HG02943 (cell line): ENCODE measurements at regions not wholly inside any gene's neighbourhood (a gene's known extent, or its start where the extent isn't known, plus 50 kb on each side); places are given as distances from the start of the nearest gene placed in this dataset.
"Not testable (repeated sequence)": the region's sequence is repeated elsewhere in the genome, so short reads cannot be mapped to it uniquely, and the experiment has no call there.

Source experiments
- ATAC-seq: cut with Tn5 transposase; IDR thresholded peaks from one replicate; pipeline ENCODE4 v1.9.1; 2021; ENCODE audit warnings: mild to moderate bottlenecking, low read depth, moderate library complexity; ENCODE audit not compliant: unreplicated experiment

GRCh38 chr3:102896851-102897621 is 462.2 kb downstream of the ZPLD1 start:
- no peak for ATAC-seq

DNA sequence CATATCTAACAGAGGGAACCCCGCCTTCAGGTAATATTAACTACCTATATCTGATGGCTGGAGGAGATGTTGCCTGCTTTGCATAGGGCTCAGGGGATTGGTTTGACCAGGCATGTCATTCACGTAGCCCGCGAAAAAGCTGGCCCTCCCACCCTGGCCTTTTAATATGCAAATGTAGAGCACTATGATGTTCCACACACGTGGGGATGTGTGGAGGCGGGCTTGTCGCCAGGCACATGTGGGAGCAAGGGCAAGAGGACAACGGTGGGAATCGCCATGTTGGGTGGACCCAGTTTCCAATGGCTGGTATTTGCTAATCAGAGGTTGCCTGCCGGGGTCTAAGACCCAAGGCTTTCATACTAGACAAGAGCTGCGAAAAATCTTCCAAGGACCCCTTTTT is 469.8 kb downstream of the ZPLD1 start:
- ATAC-seq = no peak

GRCh38 chr3:102905811-102906210 is 471.0 kb downstream of the ZPLD1 start:
- no peak for ATAC-seq

DNA sequence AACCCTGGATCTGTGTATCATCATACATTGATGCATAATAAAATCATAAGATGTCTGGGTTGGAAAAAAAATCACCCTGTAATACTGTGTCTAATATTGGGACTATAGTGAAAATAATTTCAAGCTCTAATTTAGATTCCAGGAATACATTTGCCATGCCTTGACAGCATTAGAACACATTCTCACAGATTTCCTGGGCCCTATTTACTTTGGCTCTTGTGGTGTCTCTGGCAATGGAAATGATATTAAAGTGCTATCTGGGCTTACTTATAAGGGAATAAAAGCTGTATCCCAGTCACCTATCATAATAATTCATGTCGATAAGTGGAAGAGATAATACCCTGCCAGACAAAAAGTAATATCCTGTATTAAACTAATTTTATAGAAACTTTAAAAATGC is 472.0 kb downstream of the ZPLD1 start:
- no peak for ATAC-seq

DNA sequence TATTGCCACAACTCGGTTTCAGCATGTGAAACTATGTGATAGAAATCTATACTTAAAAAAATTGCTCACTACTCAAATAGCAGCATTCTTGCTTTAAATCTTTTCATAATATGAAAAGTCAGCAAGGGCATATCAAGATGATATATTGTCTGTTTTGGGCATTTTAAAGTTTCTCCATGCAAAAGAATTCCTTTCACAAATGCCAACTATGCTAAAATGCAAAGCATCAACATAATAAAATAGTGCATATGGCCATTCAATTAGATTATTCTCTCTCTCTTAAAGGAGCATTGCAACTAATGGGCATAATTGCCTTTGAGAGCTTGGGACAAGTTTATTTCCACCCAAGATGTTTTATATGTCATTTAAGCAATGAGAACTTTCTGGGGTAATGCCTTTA is 475.1 kb downstream of the ZPLD1 start:
- ATAC-seq = no peak

GRCh38 chr3:102916532-102916931 is 481.7 kb downstream of the ZPLD1 start:
- ATAC-seq = no peak

GRCh38 chr3:102926618-102927017 is 491.8 kb downstream of the ZPLD1 start:
- no peak for ATAC-seq

DNA sequence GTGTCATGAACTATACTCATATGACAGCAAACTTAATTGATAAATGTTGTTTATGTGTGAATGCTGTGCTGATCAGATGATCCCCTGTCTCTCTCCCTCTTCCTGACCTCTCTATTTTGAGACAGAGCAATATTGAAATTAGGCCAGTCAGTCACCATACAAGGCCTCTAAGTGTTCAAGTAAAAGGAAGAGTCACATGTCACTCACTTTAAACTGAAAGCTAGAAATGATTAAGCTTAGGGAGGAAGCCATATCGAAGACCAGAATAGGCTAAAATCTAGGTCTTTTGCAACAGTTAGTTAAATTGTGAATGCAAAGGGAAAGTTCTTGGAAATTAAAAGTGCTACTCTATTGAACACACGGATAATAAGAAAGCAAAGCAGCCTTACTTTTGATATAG is 498.6 kb downstream of the ZPLD1 start:
- no peak for ATAC-seq

GRCh38 chr3:102936511-102937045 is 501.8 kb downstream of the ZPLD1 start:
- no peak for ATAC-seq

DNA sequence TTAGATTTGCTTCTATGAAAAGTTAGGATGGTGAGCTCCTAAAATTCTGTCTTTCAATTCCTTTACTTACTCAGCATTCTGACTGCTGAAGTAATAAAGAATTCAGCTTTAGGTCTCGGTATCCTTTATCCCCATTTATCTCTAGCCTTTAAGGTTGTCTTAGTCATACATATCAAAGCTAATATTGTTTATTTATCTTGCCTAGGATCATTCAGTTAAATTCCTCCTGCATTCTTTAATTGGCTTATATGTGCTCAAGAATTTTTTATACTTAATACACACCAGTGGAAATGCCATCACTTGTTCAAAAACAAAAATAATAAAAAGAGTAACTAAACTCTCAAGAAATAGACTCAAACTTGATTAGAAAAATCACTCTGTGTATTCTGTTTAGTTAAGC is 507.0 kb downstream of the ZPLD1 start:
- ATAC-seq = no peak

- ATAC-seq = not testable (repeated sequence)
These were observed 511.6 kb downstream of the ZPLD1 start for GRCh38 chr3:102946445-102946844.

DNA sequence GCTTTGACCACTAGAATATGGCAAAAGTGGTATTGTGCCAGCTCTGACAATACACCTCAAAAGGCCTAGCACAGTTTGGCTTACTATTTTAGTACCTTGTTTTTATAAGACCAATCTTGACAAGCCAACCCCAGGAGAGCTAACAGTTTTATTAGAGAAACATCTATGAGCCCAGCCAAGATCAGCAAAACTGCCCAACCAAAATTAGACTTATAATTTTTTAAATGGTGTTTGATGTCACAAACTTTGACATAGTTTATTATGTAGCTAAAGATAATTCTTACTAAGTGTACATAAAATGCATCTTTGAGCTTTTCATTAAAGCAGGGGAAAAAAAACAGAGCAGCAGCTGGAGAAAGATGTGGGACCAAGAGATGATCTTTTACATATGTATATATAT is 537.5 kb downstream of the ZPLD1 start:
- ATAC-seq = no peak

GRCh38 chr3:102974333-102974732 is 539.5 kb downstream of the ZPLD1 start:
- ATAC-seq = no peak

DNA sequence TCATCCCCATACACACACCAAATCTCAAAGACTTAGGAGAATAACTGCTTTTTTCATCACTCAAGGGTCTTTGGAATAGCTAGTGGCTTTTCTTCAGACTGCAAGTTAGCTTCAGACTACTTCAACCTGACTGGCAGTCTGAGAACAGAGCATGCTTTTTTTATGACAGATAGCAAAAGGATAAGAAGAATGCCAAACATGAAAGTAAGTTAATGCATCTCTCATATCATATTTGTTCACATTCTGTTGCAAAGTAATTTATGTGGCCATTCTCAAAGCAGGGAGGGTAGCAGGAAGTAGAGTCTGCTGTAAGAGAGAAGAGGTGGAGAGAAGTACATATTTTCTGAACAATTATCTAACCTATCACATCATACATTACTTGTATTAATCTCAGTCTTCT is 544.4 kb downstream of the ZPLD1 start:
- ATAC-seq = no peak

DNA sequence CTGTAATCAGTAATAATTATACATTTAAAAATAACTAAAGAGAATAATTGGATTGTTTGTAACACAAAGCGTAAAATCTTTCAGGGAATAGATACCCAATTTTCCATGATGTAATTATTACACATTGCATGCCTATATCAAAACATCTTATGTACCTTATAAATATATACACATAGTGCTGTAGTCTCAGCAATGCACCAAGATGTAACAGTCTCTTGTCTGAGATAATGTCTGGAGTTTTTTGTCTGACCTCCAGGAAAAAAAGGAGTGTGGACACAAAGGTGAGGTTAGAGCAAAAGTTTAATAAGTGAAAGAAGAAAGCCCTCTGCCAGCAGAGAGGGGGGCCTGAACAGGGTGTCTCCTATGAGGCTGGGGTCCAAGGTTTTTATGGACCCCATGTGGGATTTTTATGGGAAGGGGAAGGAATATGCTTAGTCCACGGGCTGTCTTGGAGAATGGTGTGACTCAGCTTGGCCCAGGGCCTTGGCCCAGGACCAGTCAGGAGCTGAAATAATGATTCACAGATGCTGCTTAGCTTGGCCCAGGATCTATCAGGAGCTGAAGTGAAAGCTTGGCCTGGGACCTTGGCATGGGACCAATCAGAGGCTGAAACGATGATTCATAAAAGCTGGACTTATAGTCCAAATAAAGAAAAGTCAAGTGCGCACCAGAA is 545.0 kb downstream of the ZPLD1 start:
- no peak for ATAC-seq

- ATAC-seq = no peak
These were observed 545.5 kb downstream of the ZPLD1 start for GRCh38 chr3:102980355-102980696.

DNA sequence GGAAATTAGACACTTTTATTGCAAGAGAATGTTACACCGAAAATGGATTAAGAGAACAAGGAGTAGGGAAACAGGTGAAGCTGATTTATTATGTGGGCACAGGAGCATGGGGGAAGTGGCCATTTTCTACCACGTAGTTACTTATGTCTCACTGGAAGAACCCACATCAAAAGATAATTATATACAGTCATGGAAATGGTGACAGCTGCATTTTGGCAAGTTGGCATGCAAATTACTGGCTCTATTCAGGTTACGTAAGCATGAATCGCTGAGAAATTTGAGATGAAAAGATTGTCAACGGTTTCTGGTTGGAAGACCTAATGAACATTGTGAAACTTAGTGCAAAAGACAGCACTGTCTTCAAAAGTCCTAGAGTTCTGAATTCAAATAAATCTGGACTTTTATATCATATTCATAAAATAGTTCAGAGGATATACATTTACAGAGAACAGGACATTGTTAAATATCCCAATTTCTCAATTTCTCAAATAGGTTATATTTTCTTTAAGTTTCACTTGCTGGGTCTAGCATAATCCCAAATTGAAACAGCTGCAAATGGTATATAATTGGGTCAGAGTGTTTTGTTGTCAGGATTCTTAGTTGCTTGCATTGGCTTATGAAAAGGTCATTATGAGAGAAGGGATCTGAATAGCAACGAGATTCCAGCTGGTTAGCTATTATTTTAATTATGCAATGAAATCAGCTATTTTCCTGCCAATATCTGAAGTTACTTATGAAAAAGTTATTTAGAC is 567.8 kb downstream of the ZPLD1 start:
- no peak for ATAC-seq

- no peak for ATAC-seq
These were observed 571.8 kb downstream of the ZPLD1 start for GRCh38 chr3:103006526-103007183.

DNA sequence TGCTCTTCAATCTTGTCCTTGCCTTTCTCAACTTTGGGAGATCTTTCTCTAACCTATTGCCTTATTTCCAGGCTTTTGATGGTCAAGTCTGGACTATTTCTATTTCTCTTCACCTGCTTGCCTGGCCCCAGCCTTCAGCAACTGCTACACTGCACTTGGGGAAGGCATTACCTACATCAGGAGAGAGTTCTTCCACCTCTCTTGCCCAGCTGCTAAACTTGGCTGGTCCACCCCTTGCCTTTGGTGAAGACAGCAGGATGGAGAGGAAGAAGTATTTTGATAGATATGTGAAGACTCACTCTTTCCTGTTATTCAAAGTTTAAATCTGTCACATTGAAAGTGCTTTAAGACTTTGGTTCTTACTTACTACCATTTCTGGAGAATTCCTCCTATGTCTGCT is 574.8 kb downstream of the ZPLD1 start:
- ATAC-seq = no peak

GRCh38 chr3:103025880-103026279 is 591.1 kb downstream of the ZPLD1 start:
- ATAC-seq = no peak

GRCh38 chr3:103033841-103034240 is 599.0 kb downstream of the ZPLD1 start:
- no peak for ATAC-seq
